ENCODE measurements at regions not wholly inside any gene's neighbourhood (a gene's known extent, or its start where the extent isn't known, plus 50 kb on each side); places are given as distances from the start of the nearest gene placed in this dataset.

DNA sequence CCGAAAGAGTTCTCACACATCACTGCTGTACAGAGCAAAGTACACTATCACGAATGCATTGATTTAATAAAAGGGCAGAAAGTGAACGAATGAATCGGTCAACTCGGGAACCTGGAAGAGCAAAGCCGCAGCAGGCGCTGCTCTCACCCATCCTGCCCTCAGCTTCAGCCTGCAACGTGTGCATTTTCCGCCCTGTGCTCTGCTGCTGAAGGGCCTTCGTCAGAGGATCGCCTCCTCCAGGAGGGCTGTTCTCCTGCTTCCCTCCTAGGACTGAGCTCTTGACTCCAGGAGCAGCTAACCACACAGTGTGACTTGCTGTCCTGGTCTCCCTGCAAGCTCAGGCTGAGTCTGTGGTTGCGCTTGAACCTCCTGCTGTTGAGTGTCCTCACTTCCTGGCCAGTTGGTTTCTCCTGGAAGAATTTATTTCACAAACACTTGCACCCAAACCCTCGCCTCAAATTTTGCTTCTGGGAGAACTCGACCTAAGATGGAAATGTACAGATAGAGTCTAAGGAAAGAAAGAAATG, 473.0 kb upstream of the KLF6 start:
- TF ChIP-seq, protein P1, sequence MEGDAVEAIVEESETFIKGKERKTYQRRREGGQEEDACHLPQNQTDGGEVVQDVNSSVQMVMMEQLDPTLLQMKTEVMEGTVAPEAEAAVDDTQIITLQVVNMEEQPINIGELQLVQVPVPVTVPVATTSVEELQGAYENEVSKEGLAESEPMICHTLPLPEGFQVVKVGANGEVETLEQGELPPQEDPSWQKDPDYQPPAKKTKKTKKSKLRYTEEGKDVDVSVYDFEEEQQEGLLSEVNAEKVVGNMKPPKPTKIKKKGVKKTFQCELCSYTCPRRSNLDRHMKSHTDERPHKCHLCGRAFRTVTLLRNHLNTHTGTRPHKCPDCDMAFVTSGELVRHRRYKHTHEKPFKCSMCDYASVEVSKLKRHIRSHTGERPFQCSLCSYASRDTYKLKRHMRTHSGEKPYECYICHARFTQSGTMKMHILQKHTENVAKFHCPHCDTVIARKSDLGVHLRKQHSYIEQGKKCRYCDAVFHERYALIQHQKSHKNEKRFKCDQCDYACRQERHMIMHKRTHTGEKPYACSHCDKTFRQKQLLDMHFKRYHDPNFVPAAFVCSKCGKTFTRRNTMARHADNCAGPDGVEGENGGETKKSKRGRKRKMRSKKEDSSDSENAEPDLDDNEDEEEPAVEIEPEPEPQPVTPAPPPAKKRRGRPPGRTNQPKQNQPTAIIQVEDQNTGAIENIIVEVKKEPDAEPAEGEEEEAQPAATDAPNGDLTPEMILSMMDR (IDR thresholded peaks at IDR 0.05; ENCODE audit: low read depth, low read length, missing input control) = no peak
- TF ChIP-seq, protein P2, sequence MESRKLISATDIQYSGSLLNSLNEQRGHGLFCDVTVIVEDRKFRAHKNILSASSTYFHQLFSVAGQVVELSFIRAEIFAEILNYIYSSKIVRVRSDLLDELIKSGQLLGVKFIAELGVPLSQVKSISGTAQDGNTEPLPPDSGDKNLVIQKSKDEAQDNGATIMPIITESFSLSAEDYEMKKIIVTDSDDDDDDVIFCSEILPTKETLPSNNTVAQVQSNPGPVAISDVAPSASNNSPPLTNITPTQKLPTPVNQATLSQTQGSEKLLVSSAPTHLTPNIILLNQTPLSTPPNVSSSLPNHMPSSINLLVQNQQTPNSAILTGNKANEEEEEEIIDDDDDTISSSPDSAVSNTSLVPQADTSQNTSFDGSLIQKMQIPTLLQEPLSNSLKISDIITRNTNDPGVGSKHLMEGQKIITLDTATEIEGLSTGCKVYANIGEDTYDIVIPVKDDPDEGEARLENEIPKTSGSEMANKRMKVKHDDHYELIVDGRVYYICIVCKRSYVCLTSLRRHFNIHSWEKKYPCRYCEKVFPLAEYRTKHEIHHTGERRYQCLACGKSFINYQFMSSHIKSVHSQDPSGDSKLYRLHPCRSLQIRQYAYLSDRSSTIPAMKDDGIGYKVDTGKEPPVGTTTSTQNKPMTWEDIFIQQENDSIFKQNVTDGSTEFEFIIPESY (IDR thresholded peaks at IDR 0.05) = no peak
- TF ChIP-seq TAF1 (conservative IDR thresholded peaks at IDR 0.05) (no peak), JUND (IDR thresholded peaks at IDR 0.05) (no peak), RAD21 (IDR thresholded peaks at IDR 0.05) (no peak), YY1 (IDR thresholded peaks at IDR 0.05) (no peak), HNF4G (IDR thresholded peaks at IDR 0.05) (no peak), EGR1 (IDR thresholded peaks at IDR 0.05; ENCODE audit: low read depth in 2 of 2) (no peak), NR2F2 (IDR thresholded peaks at IDR 0.05) (no peak), SP1 (IDR thresholded peaks at IDR 0.05) (no peak)
- TF ChIP-seq, protein P3, sequence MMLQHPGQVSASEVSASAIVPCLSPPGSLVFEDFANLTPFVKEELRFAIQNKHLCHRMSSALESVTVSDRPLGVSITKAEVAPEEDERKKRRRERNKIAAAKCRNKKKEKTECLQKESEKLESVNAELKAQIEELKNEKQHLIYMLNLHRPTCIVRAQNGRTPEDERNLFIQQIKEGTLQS (IDR thresholded peaks at IDR 0.05) = no peak
- TF ChIP-seq, protein P4, sequence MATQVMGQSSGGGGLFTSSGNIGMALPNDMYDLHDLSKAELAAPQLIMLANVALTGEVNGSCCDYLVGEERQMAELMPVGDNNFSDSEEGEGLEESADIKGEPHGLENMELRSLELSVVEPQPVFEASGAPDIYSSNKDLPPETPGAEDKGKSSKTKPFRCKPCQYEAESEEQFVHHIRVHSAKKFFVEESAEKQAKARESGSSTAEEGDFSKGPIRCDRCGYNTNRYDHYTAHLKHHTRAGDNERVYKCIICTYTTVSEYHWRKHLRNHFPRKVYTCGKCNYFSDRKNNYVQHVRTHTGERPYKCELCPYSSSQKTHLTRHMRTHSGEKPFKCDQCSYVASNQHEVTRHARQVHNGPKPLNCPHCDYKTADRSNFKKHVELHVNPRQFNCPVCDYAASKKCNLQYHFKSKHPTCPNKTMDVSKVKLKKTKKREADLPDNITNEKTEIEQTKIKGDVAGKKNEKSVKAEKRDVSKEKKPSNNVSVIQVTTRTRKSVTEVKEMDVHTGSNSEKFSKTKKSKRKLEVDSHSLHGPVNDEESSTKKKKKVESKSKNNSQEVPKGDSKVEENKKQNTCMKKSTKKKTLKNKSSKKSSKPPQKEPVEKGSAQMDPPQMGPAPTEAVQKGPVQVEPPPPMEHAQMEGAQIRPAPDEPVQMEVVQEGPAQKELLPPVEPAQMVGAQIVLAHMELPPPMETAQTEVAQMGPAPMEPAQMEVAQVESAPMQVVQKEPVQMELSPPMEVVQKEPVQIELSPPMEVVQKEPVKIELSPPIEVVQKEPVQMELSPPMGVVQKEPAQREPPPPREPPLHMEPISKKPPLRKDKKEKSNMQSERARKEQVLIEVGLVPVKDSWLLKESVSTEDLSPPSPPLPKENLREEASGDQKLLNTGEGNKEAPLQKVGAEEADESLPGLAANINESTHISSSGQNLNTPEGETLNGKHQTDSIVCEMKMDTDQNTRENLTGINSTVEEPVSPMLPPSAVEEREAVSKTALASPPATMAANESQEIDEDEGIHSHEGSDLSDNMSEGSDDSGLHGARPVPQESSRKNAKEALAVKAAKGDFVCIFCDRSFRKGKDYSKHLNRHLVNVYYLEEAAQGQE (IDR thresholded peaks at IDR 0.05) = no peak
- TF ChIP-seq, protein P5, sequence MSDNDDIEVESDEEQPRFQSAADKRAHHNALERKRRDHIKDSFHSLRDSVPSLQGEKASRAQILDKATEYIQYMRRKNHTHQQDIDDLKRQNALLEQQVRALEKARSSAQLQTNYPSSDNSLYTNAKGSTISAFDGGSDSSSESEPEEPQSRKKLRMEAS (IDR thresholded peaks at IDR 0.05) = no peak

Measured in liver (tissue), 3 donors.